ENCODE measurements at regions not wholly inside any gene's neighbourhood (a gene's known extent, or its start where the extent isn't known, plus 50 kb on each side); places are given as distances from the start of the nearest gene placed in this dataset.

GRCh38 chr14:98140862-98141530 is 1131.0 kb downstream of the BCL11B start:
- TF ChIP-seq SMC3 (IDR thresholded peaks at IDR 0.05; ENCODE audit: low read depth, low read length) (no peak), CTCF (conservative IDR thresholded peaks at IDR 0.05; ENCODE audit: low read depth, low read length) (no peak)

All from IMR-90 (cell line).